ENCODE measurements at regions not wholly inside any gene's neighbourhood (a gene's known extent, or its start where the extent isn't known, plus 50 kb on each side); places are given as distances from the start of the nearest gene placed in this dataset.

DNA sequence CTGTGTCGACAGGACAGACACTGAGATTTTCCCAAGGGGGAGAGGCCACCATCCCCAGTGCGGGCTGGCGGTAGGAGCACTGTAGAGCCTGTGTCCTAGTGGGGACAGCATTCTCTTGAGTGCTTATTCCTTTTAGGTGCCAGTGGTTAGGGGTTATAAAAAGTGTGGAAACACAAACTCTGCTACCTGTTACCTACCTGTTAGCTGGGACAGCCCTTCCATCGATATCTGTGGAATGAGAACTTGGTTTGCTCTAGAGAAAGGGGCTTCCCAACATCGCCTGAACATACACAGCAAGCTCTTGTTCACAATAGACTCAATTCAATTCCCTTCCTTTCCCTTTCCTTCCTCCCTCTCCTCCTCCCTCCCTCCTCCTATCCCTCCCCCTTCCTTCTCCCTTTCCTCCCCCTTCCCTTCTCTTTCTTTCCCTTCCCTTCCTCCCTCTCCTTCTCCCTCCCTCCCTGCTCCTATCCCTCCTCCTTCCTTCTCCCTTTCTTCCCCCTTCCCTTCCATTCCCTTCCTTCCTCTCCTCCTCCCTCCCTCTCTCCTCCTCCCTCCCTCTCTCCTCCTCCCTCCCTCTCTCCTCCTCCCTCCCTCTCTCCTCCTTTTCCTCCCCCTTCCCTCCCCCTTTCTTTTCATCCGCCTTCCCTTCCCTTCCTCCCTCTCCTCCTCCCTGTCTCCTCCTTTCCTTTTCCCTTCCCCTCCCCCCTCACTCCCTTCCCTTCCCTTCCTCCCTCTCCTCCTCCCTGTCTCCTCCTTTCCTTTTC lies 188.5 kb downstream of the URI1 start:
- DNase-seq = no peak

DNA sequence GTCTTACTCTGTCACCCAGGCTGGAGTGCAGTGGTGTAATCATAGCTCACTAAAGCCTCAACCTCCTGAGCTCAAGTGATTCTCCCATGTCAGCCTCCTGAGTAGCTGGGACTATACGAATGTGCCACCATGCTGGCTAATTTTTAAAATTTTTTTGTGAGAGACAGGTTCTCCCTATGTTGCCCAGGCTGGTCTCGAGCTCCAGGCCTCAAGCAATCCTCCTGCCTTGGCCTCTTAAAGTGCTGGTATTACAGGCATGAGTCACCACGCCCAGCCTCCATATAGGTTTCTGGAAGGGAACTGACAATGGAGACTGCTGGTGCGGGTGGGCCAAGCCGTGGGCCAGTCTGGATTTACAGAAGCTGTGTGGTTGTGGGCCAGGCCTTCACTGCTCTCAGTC lies 189.2 kb downstream of the URI1 start:
- DNase-seq = no peak

DNA sequence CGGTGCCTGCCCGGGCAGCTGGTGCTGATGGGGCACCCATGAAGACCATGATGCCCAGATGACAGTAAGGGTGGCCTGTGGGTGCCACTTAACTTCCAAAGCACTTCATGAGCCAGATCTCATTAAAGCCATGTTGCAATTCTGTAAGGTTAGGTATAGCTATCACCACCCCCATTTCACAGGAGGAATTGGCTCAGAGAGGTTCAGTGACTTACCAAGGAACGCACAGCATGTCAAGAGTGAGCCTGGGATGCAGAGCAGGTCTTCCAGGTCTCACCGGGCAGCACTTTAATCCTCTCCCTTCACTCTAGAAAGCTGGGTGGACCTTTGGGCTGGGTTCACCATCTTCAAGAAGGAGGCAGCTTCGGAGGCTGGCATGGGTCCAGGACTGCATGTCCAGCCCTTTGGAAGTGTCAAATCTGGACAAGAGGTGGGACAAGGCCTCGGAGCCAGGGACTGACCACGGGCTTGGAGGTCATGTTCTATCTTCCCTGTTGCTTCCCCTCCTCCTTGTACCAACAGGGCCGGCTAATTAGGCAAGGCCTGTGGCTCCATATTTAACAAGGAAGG lies 189.8 kb downstream of the URI1 start:
- no peak for DNase-seq

- no peak for DNase-seq
These were observed 190.5 kb downstream of the URI1 start for GRCh38 chr19:30132343-30133075.

DNA sequence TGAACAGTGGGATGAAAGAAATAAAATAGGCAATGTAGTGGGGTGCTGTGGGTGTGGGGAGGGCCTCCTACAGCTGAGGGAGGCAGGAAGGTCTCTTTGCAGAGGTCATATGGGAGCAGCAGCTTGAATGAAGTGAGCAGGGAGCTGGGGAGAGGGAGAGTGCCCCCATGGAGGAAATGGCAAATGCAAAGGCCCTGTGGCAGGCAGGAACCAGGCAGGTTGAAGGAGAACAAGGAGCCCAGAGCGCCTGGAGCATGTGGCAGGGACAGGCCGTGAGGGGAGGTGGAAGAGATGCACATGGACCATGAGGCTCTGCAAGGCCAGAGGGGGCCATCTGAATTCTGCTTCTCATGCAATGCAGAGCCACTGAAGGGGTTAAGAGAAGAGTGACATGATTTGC lies 191.8 kb downstream of the URI1 start:
- no peak for DNase-seq

- DNase-seq = no peak
These were observed 193.2 kb downstream of the URI1 start for GRCh38 chr19:30135093-30135757.

GRCh38 chr19:30135797-30136196 lies 193.8 kb downstream of the URI1 start:
- no peak for DNase-seq

DNA sequence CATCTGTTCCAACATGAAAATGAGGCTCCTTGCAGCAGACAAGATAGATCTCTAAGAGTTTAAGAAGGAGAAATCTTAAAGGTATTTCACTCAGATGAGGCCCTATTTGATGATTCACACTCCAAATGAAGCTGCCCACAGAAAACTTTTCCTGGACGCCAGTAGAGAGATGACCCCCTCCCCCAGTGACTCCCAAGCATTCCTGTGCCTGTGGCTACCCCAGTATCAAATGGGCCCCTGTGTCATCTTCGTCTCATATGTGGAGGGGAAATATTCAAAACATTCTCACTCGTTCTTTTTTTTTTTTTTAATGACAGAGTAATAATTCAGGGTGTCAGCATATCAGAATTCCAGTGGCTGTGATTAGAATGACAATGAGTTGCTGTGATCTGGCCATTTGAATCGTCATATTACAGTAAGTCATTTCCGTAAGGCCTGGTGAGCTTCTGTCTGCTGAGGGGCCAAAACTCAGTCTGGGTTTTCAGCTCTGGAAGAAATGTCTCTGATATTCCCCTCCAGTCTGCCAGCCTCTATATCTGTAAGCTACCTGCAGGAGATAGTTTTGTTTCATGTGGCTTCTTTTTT lies 194.7 kb downstream of the URI1 start:
- DNase-seq = no peak

GRCh38 chr19:30137747-30138146 lies 195.7 kb downstream of the URI1 start:
- DNase-seq = no peak

GRCh38 chr19:30144242-30144758 lies 202.3 kb downstream of the URI1 start:
- DNase-seq = peak; percentile 33

- DNase-seq = no peak
These were observed 202.8 kb downstream of the URI1 start for GRCh38 chr19:30144802-30145201.

- DNase-seq = no peak
These were observed 203.4 kb downstream of the URI1 start for GRCh38 chr19:30145467-30145866.

DNA sequence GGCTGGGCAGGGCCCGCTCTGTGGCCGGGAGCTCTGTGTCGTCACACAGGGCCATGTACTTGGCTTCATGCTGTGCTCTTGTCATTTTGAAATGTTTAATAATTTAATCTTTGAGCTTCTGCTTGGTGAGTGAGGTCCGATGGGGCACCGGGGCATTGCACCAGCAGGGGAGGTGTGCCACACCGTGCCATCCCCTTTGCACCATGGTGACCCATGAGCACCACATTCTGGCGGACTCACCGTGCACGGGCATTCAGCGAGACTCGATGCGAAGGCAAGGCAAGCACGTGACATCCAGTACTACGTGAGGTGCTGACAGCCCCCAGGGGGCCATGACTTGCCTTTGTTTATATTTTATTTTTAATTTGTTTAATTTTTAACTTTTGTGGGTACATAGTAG lies 204.3 kb downstream of the URI1 start:
- DNase-seq = no peak

DNA sequence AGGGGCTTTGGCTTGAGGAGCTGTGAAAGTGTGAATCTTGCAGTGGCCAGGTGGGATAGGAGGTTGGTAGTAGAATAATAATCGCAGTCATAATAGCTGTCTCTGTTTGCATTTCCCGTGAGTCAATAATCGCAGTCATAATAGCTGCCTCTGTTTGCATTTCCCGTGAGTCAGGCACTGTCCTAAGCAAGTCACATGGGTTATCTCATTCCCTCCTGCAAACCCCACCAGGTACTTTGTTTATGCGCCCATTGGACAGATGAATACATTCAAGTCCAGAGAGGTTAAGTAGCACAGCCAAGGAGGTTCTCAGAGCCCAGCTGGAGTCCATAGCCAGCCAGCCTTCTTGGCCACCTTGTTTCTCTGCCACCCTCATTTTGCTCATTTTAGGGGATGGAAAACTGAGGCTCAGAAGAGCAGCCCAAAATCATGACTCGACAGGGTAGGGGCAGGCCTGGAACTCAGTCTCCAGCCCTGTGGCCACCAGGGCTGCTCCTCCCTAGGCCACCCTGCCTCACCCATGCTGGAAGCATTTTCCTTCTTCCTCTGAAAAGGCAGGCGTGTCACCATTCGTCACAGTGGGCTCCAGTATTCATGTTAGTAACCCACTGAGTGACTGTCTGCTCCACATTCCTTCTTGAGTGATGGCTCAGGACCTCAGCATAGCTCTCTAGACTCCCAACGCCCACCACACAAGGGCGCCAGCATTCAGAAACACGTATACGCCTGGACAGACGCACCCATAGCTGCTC lies 206.2 kb downstream of the URI1 start:
- DNase-seq = no peak

DNA sequence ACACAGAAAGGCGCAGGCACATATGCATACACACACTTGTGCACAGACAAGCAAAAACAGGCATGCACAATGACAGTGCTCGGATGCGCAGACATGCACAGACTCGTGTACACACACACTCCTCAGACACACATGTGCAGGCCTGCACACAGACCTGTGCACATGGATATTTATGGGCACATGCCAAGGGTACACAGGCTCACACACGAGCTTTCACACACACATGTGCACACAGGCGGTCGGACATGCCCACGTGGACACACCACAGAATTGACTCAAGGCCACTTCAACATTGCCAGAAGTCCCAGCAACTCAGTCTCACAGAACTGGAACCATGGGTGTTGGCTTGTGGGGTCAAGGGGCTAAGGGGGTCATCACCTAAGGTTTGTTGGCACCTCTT lies 206.8 kb downstream of the URI1 start:
- DNase-seq = no peak

- no peak for DNase-seq
These were observed 207.3 kb downstream of the URI1 start for GRCh38 chr19:30149300-30149699.

DNA sequence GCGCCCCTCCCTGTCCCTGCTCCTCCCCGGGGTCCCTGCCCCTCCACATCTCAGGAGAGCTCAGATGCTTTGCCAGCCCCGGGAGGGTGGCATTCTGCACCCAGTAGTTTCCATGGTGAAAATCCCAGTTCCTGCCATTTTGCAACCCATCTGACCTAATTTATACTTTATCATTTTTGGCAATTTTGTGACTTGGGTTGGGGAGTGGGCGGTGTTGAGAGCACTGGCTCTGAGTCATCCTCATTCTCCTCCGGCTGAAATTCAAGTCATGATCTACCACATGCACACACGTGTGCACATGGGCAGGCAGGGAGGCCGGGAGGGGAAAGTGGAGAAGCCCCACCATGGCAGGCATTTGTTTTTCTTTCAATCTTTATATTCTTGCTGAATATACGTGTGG lies 208.6 kb downstream of the URI1 start:
- no peak for DNase-seq

DNA sequence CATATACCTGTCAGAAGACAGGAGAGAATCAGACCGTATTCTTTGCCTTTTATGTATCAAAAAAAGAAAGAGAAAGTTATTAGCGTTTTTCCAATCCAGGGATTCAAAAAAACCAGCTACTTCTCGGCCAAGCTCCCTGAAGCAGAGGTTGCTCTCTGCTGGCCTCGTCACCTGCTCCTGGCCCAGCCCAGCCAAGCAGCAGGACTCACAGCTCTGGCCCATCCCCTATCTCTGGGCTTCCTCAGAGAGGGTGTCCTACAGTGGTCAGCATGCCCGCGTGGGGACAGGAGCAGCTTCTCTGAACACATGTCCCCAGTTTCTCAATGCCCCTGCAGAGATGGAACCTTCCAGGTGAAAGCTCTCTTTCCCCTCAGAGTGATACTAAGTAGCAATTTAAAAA lies 209.0 kb downstream of the URI1 start:
- no peak for DNase-seq

DNA sequence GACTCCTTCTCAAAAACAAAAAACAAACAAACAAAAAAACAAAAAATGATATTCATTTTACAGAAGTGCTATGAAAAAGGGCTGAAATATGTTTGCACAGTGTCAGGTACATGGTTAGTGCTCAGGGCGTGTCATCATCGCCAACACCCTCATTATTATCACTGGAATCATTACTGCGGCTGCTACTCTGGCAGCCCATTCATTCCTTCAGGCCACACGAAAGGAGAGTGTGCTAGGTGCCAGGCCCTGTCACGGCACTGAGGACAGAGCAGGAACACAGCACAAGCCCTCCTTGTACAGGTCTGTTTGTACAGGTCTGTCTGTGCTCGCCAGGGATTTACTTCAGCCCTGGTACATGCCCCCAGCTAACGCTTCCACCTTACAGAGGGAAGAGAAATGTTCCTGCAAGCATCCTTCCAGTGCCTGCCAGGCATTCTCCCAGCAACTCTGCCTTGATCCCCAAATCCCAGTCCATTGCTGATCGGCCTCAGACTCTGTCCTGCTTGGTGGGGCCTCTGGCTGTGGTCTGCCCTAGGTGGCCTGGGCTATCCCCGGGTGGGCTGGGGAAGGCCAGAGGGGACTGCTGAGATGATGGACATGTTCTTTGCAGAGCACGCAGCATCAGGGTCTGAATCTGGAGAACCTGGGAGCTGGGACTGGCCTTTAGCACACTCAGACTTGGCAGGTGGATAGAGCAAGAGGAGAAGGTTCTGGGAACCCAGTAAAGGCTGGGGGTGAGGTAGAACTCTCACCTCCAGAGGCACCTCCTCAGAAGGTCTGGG lies 210.7 kb downstream of the URI1 start:
- no peak for DNase-seq

DNA sequence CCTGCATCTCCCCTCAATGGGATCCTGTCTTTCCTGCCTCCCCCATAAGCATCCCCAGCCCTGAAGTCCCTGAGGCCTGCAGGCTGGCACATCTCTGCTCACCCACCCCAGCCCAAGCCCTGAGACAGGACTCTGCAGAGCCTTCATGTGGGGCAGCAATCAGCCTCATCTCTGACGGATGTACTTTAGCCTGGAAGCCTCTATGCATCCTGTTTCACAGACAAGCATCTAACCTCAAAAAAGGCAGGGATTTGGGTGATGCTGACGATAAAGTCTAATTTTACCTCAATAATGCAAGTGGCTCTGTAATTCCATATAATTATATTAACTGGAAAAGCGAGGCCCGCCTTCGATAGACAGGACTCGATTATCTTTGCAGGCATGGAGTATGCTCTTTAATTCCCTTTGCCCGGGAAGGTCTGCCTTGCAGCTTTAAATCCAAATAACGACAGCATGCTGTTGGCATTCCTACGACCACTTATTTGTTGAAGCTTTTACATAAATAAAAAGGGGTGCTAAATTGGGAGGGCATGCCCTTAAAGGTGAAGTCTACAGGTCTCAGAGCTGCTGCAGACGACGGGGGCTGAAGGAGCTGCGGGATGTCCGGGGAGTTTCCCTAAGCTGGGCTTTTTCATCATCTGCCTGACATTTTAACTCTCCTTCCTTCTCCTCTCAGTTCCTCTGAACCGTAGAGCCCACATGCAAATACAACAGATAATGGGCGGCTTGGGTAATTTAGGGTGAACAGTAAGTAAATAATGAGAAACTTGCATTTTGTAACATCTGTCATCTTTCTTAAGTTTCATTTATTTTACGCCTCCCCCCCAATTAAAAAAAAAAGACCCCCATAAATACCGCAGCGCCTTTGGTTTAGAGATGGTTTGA lies 211.5 kb downstream of the URI1 start:
- no peak for DNase-seq

Data from DMS79 (cell line).